ENCODE measurements at regions not wholly inside any gene's neighbourhood (a gene's known extent, or its start where the extent isn't known, plus 50 kb on each side); places are given as distances from the start of the nearest gene placed in this dataset.

GRCh38 chr1:2914702-2915101 lies 106.6 kb upstream of the ACTRT2 start:
- FAIRE-seq = no peak
- DNase-seq (ENCODE audit: insufficient read length, low spot score) = no peak

- FAIRE-seq (no peak), DNase-seq (ENCODE audit: insufficient read length, low spot score) (no peak)
Measured at GRCh38 chr1:2916153-2916552, 105.1 kb upstream of the ACTRT2 start.

- DNase-seq (ENCODE audit: insufficient read length, low spot score) (no peak), FAIRE-seq (no peak)
Measured at GRCh38 chr1:2916706-2917105, 104.6 kb upstream of the ACTRT2 start.

GRCh38 chr1:2917284-2917683 lies 104.0 kb upstream of the ACTRT2 start:
- FAIRE-seq (no peak), DNase-seq (ENCODE audit: insufficient read length, low spot score) (no peak)

GRCh38 chr1:2918441-2918840 lies 102.8 kb upstream of the ACTRT2 start:
- DNase-seq (ENCODE audit: insufficient read length, low spot score) (no peak), FAIRE-seq (no peak)

GRCh38 chr1:2919841-2920240 lies 101.4 kb upstream of the ACTRT2 start:
- no peak for FAIRE-seq
- DNase-seq (ENCODE audit: insufficient read length, low spot score) = no peak

GRCh38 chr1:2920421-2921015 lies 100.7 kb upstream of the ACTRT2 start:
- FAIRE-seq = no peak
- no peak for DNase-seq (ENCODE audit: insufficient read length, low spot score)

GRCh38 chr1:2921970-2922686 lies 99.1 kb upstream of the ACTRT2 start:
- DNase-seq (ENCODE audit: insufficient read length, low spot score) (peak; percentile 47), FAIRE-seq (no peak)

GRCh38 chr1:2923351-2923750 lies 97.9 kb upstream of the ACTRT2 start:
- FAIRE-seq (no peak), DNase-seq (ENCODE audit: insufficient read length, low spot score) (no peak)

GRCh38 chr1:2925291-2925690 lies 96.0 kb upstream of the ACTRT2 start:
- no peak for FAIRE-seq

GRCh38 chr1:2925918-2926317 lies 95.3 kb upstream of the ACTRT2 start:
- FAIRE-seq (no peak), DNase-seq (ENCODE audit: insufficient read length, low spot score) (no peak)

More at GRCh38 chr1:2925291-2925690, 96.0 kb upstream of the ACTRT2 start:
- no peak for DNase-seq (ENCODE audit: insufficient read length, low spot score)

GRCh38 chr1:2926447-2927055 lies 94.7 kb upstream of the ACTRT2 start:
- no peak for DNase-seq (ENCODE audit: insufficient read length, low spot score)
- FAIRE-seq = no peak

GRCh38 chr1:2927393-2928360 lies 93.6 kb upstream of the ACTRT2 start:
- FAIRE-seq (no peak), DNase-seq (ENCODE audit: insufficient read length, low spot score) (no peak)

- DNase-seq (ENCODE audit: insufficient read length, low spot score) = no peak
- FAIRE-seq = no peak
Measured at GRCh38 chr1:2928366-2929325, 92.6 kb upstream of the ACTRT2 start.

- DNase-seq (ENCODE audit: insufficient read length, low spot score) = no peak
- FAIRE-seq = no peak
Measured at GRCh38 chr1:2929335-2929734, 91.9 kb upstream of the ACTRT2 start.

GRCh38 chr1:2930016-2930815 lies 91.1 kb upstream of the ACTRT2 start:
- DNase-seq (ENCODE audit: insufficient read length, low spot score) (no peak), FAIRE-seq (no peak)

GRCh38 chr1:2930913-2931723 lies 90.1 kb upstream of the ACTRT2 start:
- DNase-seq (ENCODE audit: insufficient read length, low spot score) (no peak), FAIRE-seq (no peak)

GRCh38 chr1:2931724-2932401 lies 89.4 kb upstream of the ACTRT2 start:
- no peak for DNase-seq (ENCODE audit: insufficient read length, low spot score)
- no peak for FAIRE-seq
